IPS DF 19.7 (cell line): ENCODE measurements at regions not wholly inside any gene's neighbourhood (a gene's known extent, or its start where the extent isn't known, plus 50 kb on each side); places are given as distances from the start of the nearest gene placed in this dataset.
"Not testable (repeated sequence)": the region's sequence is repeated elsewhere in the genome, so short reads cannot be mapped to it uniquely, and the experiment has no call there.

Experiments
- DNase-seq: peaks from one replicate; pipeline ENCODE4 v3.0.0-alpha.2; 2013; ENCODE audit warnings: low read depth, low spot score

DNA sequence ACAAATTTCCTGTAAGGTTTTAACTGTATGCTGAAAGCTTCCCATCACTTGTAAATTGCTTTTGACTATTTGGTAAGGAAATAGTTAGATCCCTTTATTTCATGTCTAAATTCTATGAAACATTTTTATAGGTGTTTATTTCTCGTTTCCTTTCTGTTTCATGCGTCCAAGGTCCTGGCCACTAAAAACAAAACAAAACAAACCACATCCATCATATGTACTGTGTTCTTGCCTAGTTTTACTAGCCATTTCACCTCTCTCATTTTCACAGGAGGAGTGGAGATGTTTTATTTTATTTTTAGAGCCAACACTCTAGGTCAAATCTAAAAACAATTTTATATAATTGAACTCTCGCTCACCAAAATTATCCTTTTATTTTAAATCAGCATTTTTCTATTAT, 375.2 kb upstream of the CTSO start:
- DNase-seq = no peak

DNA sequence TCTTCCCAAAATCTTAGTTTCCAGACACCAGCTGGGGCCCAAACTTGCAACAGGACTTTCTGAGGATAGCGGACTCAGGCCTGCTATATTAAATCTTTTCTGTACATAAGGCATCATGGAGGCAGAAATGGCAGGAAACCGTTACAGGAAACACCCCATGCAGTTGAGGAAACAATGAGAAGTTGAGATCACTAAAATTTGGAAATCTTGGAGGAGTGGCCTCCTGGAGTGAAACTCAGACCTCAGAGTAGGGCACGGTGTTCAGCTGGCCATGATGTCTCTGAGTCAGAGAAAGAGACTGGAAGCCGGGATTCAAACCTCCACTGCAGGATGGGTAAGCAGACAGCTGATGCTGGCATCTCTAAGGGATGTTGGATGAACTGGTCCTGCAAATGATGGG, 372.6 kb upstream of the CTSO start:
- DNase-seq = no peak

DNA sequence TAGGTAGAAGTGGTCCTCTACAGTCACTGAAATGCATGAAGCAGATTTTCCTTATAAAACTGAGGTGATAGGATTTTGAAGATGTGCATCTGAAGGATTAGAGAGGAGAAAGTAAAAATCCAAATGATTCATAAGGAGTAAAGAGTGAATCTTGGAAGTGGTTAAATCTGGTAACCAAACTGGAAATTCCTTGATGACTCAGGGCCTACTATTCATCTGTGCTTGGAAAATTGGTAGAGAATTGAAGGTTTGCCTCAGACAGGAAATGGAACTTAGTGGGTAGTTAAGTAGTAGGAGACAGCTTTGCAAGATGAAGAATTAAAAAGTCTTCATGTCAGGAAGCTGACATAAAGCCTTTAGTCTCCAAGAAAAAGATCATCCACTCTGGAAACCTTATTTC, 368.9 kb upstream of the CTSO start:
- DNase-seq = no peak

DNA sequence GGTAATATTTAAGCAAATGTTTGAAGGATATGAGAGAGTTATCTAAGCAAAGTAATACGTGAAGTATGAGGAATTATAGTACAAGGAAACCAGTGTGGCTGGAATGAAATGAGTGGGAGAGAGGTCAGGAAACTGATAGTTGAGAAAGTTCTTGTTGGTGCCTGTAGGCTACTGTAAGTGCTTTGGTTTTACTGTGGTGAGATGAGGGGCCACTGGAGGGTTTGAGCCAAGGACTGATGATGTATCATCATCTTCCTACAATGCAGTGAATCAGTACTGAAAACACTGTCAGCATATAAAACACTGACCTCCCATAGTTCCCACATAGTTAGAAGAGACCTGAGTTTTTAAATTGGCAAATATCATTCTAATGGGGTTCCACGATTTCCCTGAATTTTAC, 367.5 kb upstream of the CTSO start:
- no peak for DNase-seq

DNA sequence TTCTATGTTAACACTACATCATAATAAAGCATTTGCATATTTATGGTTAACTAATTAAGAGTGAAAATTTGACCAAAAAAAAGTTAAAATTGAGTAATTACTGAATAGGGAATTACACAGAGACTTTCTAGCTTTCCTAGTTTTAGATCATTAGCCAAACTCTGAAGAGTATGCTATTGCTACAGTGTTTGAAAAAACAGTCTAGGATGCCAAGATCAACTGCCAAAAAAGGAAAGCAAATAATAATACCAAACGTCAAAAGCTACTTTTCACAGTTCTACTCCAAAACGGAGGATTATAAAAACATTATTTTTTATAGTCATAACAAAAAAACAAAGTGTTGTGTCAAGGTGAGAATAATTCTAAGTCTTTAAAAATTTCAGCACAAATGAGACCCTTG, 359.8 kb upstream of the CTSO start:
- DNase-seq = no peak

DNA sequence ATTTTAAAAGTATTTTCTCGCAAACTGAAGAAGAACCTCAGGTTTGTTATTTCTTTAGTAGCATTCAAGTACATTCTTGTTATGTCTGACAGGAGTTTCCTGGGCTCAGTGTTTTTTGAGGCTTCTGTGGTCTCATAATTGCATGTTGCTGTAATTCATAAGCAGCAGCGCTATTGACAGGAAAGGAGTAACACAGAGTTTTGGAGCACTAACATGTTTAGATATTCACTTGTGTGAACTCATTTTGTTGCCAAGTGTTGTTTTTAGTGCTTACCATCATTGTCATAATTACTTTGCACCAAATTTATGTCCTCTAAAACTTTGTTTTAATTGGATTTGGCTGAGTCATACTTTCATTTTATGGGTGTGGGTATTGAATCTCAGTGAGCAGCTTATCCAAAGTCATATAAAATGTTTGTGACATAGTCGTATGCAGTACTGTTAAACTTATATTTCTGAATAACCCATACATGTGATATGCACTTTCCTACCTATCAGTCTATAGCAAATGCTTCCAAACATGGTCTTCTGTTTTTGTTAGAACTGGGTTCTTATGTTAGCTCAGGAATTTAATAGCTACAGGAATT, 358.7 kb upstream of the CTSO start:
- DNase-seq = no peak

DNA sequence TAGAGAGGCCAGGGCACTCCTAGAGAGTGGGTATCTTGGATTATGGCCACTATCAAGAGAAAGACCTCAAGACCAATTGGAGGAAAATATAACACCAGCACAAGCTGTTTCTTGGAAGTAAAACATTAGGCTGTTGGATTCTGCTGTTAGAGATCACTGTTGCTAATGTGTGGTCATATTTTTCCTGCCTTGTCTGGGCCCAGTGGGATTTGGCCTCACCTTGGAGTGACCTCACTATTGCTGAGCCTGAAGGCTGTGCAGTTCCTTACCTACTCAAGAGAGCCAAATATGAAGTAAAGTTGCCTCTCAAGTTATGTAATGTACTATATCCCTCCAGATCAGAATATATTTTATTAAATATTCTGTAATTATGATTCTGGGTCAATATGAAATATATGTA, 355.4 kb upstream of the CTSO start:
- DNase-seq = no peak

DNA sequence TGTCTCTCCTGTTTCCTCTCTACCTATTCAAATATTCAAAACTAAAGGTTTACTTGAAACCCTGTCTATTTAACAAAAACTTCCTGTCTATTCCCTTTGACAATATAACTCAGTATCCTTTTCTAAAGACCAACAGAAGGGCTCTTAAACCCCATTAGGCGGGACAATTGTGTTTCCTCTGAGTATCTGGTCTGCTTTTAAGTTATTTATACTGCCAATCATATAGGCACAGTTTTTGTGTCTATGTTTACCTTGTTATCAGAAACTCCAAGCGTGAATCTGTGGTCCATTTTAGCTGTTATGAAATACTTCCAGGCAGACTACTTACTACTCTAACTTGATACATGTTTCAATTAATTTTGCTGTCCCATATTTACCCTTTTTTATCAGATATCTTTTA, 350.0 kb upstream of the CTSO start:
- DNase-seq = no peak

DNA sequence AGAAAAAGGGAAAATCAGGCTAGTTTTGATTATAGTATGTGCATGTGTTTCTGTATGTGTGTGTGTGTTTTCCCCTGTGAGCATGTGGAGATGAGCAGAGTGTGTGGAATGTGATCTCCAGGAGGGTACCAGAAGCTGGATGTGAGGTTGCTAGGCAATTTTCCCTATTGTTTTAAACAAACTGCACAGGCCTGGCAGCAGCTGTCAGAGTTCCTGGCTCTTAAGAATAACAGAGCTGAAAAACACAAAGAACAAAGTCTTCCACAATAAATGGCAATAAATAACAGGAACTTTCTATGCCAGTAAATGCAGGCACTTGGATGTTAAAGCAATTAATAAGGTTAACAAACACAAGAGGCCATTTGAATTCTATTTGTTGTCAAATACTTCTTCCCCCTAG, 344.6 kb upstream of the CTSO start:
- no peak for DNase-seq

DNA sequence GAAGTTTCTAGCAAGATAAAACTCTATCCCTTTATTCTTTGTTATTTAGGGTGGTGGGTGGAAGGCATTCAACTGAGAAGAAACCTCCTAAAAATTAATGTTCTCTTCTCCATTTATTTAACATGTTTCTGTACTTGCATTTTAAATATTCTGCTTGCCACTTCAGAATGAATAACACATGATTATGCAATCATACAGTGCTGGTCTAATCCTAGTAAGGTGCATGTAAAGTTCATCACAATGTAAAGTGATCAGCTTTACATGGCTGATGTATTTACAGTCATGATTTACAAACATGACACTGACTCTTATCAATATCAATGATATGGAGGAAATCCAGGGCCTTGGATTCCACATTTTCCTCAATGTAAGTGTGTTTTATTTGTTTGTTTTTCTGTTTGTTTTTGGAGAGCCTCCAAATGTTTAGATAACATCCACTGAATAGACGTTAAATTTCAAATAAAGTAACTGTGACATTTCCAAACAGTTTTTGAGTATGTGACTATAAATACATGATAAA, 342.1 kb upstream of the CTSO start:
- no peak for DNase-seq

DNA sequence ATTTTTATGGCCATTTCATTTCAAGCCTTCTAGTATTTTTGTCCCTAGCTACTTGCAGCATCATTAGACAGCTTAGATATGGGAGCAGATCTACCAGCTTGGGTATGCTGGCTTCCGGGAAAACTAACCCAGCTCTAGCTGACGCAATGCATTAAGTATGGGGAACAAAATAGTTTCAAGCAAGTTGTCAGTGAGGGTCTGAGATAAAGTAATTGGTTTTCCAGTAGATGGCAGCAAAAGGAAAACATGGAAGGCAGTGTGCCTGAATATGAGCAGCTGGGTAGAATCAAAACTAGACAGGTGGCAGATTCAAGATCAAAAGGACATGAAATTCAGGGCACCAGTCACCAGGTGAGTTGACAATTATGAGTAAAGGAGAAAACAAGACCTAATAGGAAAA, 340.9 kb upstream of the CTSO start:
- peak; percentile 30 for DNase-seq

DNA sequence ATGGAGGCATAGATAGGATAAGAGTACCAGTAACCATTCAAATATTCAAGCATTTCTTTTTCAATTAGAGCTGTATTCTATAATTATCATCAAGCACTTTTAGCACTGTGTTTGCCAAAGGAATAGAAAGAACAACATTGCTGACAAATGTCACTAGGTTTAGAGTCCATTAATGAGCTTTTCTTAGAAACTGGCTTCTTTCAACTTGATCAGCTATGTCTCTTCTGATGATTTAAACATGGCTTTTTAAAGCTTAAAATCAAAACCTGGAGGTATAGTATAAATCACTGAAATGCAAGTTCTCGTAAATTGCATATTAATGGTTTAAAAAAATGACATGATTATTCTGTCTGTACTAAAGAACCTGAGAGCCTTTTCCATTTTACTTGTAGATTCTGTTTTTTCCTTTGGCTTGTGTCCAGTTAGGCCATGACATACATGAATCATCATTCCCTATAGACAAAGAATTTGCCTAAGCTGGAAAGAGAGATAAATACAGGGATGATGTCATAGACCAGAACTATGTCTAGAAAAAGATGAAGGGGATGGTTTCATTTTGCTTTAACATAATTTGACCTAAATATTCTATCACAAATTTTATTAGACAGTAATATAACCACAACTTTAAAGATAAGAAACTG, 340.1 kb upstream of the CTSO start:
- DNase-seq = no peak

DNA sequence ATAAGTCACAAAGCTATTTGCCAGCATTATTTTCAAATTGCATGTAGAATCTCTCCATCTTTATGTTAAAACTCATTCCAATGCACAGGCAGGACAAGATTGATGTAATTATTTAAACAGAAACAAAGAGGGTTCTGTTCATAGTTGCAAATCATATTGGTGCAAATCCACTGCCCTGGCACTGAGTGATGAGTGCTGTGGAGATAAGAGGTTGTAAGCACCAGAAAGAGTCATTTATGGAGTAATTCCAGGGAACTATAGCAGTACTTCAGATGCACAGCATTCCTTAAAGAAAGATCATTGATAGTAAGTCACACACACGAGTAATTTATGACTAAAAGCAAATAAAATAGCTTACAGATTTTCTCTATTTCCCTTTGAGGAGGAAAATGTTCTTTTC, 337.7 kb upstream of the CTSO start:
- no peak for DNase-seq

DNA sequence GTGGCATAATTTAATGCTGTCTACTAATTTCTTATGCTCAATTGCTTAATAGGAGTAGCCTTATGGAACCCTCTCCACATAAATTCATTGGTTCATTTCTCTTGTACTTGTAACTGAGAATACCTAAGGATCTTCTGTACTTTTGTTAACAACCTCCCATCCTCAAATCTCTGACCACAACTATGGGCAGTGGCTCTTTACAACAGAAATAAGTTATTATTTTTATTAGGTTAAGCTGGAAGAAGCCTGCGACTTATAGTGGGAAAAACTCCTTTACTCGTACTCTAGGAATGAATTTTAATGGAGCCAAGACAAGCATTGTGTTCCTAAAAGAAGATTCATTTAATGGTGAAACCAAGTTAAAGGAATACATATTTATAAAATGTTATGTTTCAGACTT, 337.1 kb upstream of the CTSO start:
- DNase-seq = no peak

DNA sequence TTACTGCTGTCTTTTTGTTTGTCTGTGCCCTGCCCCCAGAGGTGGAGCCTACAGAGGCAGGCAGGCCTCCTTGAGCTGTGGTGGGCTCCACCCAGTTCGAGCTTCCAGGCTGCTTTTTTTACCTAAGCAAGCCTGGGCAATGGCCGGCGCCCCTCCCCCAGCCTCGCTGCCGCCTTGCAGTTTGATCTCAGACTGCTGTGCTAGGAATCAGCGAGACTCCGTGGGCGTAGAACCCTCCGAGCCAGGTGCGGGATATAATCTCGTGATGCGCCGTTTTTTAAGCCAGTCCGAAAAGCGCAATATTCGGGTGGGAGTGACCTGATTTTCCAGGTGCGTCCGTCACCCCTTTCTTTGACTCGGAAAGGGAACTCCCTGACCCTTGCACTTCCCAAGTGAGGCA, 336.4 kb upstream of the CTSO start:
- not testable (repeated sequence) for DNase-seq

DNA sequence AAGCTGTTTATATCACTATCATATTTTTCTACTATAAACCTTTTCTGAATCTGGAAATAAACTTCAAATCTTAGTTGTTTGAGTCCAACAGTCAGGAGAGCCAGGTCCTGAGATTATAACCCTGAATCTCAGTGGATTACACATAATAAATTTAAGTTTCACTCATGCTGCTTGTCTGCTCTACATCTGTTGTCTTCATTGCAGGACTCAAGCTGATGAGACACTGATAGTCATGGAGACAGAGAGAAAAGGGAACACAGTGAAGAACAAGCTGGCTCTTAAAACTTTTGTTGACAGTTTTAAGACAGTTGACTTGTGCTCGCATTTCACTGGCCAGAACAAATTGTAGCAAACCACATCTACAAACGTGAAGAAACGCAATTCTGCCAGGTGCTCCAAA, 327.0 kb upstream of the CTSO start:
- DNase-seq = no peak

DNA sequence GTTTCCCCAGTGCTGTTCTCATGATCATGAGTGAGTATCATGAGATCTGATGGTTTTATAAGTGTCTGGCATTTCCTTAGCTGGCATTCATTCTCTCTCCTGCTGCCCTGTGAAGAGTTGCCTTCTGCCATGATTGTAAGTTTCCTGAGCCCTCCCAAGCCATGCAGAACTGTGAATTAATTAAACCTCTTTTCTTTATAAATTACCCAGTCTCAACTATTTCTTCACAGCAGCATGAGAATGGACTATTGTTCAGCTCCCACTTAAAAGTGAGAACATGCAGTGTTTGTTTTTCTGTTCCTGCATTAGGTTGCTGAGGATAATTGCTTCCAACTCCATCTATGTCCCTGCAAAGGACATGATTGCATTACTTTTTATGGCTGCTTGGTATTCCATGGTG, 311.7 kb upstream of the CTSO start:
- no peak for DNase-seq

DNA sequence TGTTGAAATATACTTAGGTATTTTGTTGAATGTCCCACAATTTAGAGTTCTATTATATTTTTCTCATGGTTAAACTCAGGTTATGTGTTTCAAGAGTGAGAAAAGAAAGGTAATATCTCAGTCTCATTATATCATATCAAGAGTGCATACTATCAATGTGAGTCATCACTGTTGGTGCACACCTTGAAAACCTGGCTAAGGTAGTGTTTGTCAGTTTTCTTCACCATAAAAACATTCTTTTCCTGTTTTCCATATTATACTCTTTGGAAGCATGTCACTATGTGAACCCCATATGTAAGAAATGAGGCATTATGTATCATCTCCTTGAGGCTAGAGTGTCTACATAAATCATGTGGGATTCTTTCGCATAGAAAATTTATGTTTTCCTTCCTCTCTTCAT, 307.6 kb upstream of the CTSO start:
- DNase-seq = no peak

DNA sequence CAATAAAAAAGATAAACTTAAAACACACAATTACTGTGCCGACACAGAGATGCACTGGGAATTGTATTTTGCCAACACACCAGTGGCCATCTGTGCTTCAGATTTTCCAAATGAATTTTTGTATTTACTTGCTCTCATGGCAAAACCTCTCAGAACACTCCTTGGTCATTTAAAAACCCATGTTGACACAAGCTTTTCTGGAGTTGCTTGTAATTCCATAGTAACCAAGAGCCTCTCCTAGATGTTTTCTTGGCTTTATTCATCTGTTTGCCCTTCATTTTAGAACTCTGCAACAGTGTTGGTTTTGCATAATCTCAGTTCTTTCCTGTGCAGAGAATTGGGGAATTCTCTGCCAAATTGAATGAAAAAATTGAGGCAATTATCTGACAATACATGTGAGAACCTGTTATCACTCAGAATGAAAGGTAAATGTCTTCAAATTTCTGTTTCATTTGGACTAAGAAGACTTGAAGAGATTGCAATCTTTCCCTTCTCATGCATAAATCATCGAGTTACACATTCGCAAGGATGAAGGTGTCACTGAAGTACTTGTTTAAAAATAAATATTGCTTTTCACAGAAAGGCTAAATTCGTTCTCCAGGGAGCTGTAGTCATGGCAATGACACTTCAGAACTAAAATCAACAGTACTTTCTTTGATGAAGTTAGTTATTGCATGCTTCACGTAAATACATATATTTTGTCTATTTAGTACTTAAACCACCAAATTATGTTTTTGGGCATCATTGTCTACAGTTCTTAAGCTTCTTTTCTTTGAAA, 301.8 kb upstream of the CTSO start:
- no peak for DNase-seq

DNA sequence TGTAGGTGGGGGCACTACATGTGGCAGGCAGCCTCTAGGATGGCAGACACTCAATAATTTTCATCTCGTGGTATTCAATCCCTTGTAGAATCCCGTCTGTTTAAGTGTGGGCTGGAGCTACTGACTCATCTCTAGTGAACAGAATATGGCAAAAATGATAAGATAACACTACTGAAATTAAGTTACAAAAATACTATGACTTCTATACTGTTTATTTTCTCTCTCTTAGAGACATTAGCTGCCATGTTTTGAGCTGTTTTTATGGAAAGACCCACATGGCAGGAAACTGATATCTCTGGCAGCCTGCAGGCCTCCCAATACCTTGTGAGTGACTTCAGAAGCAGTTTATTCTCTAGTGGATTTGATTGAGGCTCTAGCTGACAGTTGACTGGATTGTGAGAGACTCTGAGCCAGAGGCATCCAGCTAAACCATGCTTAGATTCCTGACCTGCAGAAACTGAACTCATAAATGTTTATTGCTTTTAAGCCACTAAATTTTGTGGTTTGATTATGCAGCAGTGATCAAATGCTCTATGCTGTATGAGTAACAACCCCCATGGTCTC, 298.8 kb upstream of the CTSO start:
- no peak for DNase-seq

DNA sequence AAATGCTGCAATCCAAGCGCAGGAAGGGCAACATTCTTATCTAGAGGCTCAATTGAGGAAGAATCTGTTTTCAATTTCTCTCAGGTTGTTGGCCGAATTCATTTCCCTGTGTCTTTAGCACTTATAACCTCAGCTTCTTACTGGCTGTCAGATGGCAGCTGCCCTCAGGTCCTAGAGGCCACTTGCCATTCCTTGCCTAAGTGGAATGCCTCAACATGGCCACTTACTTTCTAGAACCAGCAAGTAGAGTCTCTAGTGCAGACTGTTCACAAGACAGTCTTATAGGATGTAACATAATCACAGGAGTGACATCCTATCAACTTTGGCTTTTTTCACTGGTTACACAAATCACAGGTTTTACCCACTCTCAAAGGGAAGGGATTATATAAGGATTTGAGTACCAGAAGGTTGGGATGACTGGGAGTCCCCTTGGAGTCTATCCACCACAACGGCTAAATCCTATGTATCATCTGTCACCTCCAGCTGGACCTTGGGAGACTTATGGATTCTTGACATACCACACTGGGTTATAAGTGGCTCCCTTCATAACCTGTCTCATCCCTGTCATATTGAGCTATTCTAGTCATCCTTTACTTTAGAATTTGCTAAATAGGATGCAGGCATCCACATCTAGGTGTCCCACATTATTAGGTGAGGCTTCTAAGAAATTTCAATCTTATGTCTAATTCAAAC, 297.9 kb upstream of the CTSO start:
- no peak for DNase-seq

DNA sequence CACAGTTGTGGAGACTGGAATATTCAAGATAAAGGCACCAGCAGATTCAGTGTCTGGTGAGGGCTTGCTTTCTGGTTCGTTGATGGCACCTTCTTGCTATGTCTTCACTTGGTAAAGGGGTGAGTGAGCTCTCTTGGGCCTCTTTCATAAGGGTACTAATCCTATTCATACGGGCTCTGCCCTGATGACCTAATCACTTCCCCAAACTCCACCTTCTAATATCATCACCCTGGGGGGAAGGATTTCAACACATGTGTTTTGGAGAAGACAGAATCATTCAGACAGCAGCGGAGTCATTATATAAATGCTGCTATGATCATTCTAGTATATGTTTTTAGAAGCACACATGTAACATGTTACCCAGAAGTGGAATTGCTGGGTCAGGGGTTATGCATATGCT, 295.3 kb upstream of the CTSO start:
- no peak for DNase-seq
